ENCODE measurements at regions not wholly inside any gene's neighbourhood (a gene's known extent, or its start where the extent isn't known, plus 50 kb on each side); places are given as distances from the start of the nearest gene placed in this dataset.

DNA sequence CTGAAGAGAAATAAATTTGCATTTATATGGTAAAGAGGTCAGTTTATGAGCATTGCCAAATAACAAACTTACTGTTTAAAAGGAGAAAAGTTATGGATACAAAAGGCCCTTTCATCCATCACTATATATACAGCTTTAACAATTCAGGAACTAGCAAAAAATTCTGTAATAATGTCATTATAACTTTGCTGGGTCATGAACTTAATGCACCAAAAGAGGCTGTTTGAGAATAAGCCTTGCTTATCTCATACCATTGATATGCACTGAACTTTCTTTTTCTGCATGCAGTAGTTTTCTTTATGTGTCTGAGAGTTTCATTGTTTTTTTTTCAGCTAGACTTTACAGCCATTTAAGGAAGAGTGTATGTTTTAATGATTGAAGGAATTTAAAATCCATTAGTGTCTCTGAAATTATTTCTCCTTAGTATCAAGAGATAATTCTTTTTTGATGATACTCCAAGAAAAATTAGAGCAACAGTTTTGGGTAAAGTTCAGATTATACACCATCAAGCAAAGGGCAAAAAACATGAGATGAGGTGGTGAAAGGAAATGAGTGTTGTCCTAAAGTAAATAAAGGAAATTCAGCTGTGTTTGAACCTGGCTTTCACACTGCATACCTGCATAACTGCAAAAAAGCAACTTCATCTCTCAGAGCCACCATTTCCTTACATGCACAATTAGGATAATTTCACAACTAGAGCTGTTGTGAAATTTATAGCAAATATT is 188.2 kb upstream of the ANO3 start:
- Histone ChIP-seq H3K9me3 (replicated peaks) (no peaks in the 10 kb centered on the region), H3K27ac (no peak overlapping the region), H3K4me1 (replicated peaks) (no peaks in the 10 kb centered on the region), H3K36me3 (no peaks in the 10 kb centered on the region), H3K4me3 (no peak overlapping the region), H3K27me3 (replicated peaks) (no peaks in the 10 kb centered on the region)
- DNase-seq (ENCODE audit: low read depth in 1 of 2, low spot score in 2 of 2) = no peak

GRCh38 chr11:26144291-26144690 is 187.6 kb upstream of the ANO3 start:
- Histone ChIP-seq H3K4me1 (replicated peaks) (no peaks in the 10 kb centered on the region), H3K9me3 (replicated peaks) (no peaks in the 10 kb centered on the region), H3K27ac (no peak overlapping the region), H3K36me3 (no peaks in the 10 kb centered on the region), H3K27me3 (replicated peaks) (no peaks in the 10 kb centered on the region), H3K4me3 (no peak overlapping the region)
- DNase-seq (ENCODE audit: low read depth in 1 of 2, low spot score in 2 of 2) = no peak

DNA sequence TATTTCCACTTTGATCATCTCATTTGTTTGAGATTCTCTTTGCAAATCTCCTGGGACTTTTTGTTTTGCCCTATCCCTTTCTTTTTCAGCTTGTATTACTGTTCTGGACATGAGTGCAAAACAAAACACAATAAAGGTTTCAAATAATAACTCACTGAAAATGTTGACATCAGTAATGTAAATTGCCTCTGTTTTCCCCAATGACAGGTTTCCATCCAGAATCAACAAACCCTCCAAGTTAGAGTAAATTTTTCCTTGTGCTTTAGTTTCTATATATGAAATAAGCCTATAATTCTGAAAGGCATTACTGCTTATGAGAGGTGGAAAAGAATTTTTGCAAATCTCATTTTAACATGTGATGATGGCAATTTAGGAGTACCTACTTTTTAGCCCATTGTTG is 187.0 kb upstream of the ANO3 start:
- Histone ChIP-seq H3K9me3 (replicated peaks) (no peaks in the 10 kb centered on the region), H3K4me3 (no peak overlapping the region), H3K27me3 (replicated peaks) (no peaks in the 10 kb centered on the region), H3K27ac (no peak overlapping the region), H3K36me3 (no peaks in the 10 kb centered on the region), H3K4me1 (replicated peaks) (no peaks in the 10 kb centered on the region)
- no peak for DNase-seq (ENCODE audit: low read depth in 1 of 2, low spot score in 2 of 2)

DNA sequence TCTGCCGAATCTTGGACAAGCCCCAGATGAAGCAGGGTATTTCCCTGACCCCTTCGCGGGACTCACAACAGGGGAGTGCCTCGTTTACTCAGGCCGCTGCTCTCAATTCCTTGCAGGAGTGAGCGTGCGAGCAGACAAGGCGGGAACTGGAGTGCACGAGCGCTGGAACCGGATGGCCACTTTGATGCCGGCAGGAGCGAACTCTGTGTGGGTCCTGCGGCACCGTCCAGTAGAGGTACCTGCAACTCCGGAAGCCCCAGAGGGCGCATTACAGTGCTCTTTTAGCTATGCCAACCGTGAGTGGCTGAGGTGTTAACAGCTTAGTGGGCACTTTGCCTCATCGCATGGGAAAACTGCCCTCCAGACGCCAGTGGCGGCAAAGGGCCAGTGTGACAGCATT is 182.3 kb upstream of the ANO3 start:
- H3K27me3 ChIP-seq (replicated peaks) = no peaks in the 10 kb centered on the region
- H3K4me3 ChIP-seq = no peak overlapping the region
- no peaks in the 10 kb centered on the region for H3K9me3 ChIP-seq (replicated peaks)
- DNase-seq (ENCODE audit: low read depth in 1 of 2, low spot score in 2 of 2) = no peak
- H3K36me3 ChIP-seq = no peaks in the 10 kb centered on the region
- H3K4me1 ChIP-seq (replicated peaks) = no peaks in the 10 kb centered on the region
- H3K27ac ChIP-seq = no peak overlapping the region

GRCh38 chr11:26150031-26150430 is 181.9 kb upstream of the ANO3 start:
- H3K4me3 ChIP-seq = no peak overlapping the region
- no peaks in the 10 kb centered on the region for H3K4me1 ChIP-seq (replicated peaks)
- no peak for DNase-seq (ENCODE audit: low read depth in 1 of 2, low spot score in 2 of 2)
- H3K27ac ChIP-seq = no peak overlapping the region
- no peaks in the 10 kb centered on the region for H3K9me3 ChIP-seq (replicated peaks)
- H3K36me3 ChIP-seq = no peaks in the 10 kb centered on the region
- H3K27me3 ChIP-seq (replicated peaks) = no peaks in the 10 kb centered on the region

- Histone ChIP-seq H3K9me3 (replicated peaks) (no peaks in the 10 kb centered on the region), H3K36me3 (no peaks in the 10 kb centered on the region), H3K4me3 (no peak overlapping the region), H3K27me3 (replicated peaks) (no peaks in the 10 kb centered on the region), H3K4me1 (replicated peaks) (no peaks in the 10 kb centered on the region), H3K27ac (no peak overlapping the region)
- DNase-seq (ENCODE audit: low read depth in 1 of 2, low spot score in 2 of 2) = no peak
These were observed 173.7 kb upstream of the ANO3 start for GRCh38 chr11:26158251-26158650.

DNA sequence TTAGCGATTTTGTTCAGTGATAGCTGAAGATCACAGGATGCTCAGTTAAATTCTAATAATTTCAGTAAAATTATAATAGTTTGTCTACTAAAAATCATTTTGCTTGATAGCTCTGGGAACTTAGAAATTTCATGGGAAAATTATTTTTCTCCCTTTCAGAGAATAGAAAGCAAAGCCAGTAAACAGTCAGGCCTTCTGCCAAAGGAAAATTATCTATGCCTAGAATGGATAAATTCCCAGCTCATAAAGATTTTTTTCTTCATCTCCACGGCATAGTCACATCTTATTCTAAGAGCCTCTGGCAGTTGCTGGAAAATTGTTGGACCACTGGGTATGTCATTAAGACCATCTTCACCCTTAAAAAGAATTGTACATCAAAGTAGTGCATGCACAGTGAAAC is 169.6 kb upstream of the ANO3 start:
- Histone ChIP-seq H3K9me3 (replicated peaks) (no peaks in the 10 kb centered on the region), H3K27me3 (replicated peaks) (no peaks in the 10 kb centered on the region), H3K36me3 (no peaks in the 10 kb centered on the region), H3K27ac (no peak overlapping the region), H3K4me3 (no peak overlapping the region), H3K4me1 (replicated peaks) (no peaks in the 10 kb centered on the region)
- no peak for DNase-seq (ENCODE audit: low read depth in 1 of 2, low spot score in 2 of 2)

DNA sequence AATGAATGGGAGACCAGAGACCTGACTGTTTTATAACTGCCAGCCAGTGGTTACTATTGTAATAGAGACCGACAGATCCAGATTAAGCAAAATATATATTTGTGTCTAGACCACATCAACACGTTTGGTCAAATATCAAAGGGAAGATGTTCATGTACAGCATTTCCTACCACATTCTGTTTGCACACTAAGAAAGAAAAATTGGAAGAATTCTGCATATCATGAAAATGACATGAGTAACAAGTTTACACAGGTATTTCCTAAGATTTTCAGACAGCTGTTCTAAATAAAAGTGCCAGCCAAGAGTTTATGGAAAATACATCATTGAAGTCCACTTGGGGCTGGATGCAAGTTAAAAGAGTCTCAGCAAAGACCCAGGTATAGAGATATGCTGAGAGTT is 145.5 kb upstream of the ANO3 start:
- H3K9me3 ChIP-seq (replicated peaks) = no peaks in the 10 kb centered on the region
- no peak overlapping the region for H3K4me3 ChIP-seq
- no peak for DNase-seq (ENCODE audit: low read depth in 1 of 2, low spot score in 2 of 2)
- H3K4me1 ChIP-seq (replicated peaks) = no peaks in the 10 kb centered on the region
- no peak overlapping the region for H3K27ac ChIP-seq
- no peaks in the 10 kb centered on the region for H3K27me3 ChIP-seq (replicated peaks)
- no peaks in the 10 kb centered on the region for H3K36me3 ChIP-seq

DNA sequence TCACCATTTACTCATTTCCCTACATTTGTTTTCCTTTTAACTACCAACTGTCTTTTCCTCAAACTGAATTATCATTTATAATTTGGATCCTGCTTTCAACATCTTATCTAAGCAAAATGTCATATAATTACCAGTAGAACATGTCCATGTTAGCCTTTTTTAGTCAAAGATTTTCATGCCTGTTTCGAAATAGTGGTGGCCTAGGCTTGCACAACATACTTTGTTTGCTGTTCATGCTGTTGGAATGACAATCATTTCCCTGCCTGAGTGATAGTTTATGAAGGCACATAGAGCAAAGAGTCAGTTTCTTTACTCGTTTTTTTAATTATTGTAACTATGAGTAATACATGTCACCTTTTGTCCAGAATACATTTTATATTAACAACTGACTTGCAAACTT is 144.3 kb upstream of the ANO3 start:
- no peaks in the 10 kb centered on the region for H3K27me3 ChIP-seq (replicated peaks)
- H3K4me1 ChIP-seq (replicated peaks) = no peaks in the 10 kb centered on the region
- H3K36me3 ChIP-seq = no peaks in the 10 kb centered on the region
- no peak for DNase-seq (ENCODE audit: low read depth in 1 of 2, low spot score in 2 of 2)
- no peak overlapping the region for H3K27ac ChIP-seq
- no peak overlapping the region for H3K4me3 ChIP-seq
- H3K9me3 ChIP-seq (replicated peaks) = no peaks in the 10 kb centered on the region

DNA sequence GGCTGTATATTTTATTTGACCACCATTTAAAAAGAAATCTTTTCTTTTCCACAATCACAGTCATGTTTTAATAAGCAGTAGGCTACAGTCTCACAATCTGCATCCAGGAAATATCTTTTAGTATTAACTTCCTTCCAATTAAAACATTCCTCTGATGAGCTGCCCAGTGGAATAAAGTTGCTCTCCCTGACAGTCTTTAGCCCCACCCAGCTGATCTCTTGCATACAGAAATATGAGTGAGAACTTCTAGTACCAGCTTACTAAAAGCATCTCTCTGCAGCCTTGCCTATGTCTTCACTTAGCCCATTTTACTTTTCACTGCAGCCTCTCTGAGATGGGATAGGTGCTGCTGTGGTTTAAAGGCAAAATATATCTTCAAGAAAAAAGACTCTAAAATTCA is 143.4 kb upstream of the ANO3 start:
- Histone ChIP-seq H3K27ac (no peak overlapping the region), H3K27me3 (replicated peaks) (no peaks in the 10 kb centered on the region), H3K4me1 (replicated peaks) (no peaks in the 10 kb centered on the region), H3K9me3 (replicated peaks) (no peaks in the 10 kb centered on the region), H3K4me3 (no peak overlapping the region), H3K36me3 (no peaks in the 10 kb centered on the region)
- DNase-seq (ENCODE audit: low read depth in 1 of 2, low spot score in 2 of 2) = no peak

DNA sequence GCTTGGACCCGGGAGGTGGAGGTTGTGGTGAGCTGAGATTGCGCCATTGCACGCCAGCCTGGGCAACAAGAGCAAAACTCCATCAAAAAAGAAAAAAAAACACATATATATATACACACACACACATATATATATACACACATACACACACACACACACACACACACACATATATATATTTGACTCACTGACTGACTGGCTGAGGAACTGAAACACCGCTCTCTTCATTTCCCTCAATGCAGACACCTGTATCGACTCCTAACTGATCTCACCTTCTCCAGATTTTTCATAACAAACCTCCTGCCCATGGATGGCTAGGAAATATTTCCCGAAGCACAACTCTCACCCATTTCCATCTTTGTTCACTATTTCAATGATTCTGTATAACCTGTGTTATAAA is 140.7 kb upstream of the ANO3 start:
- H3K9me3 ChIP-seq (replicated peaks) = no peaks in the 10 kb centered on the region
- no peak overlapping the region for H3K27ac ChIP-seq
- no peaks in the 10 kb centered on the region for H3K4me1 ChIP-seq (replicated peaks)
- no peak overlapping the region for H3K4me3 ChIP-seq
- no peaks in the 10 kb centered on the region for H3K27me3 ChIP-seq (replicated peaks)
- H3K36me3 ChIP-seq = no peaks in the 10 kb centered on the region
- no peak for DNase-seq (ENCODE audit: low read depth in 1 of 2, low spot score in 2 of 2)

DNA sequence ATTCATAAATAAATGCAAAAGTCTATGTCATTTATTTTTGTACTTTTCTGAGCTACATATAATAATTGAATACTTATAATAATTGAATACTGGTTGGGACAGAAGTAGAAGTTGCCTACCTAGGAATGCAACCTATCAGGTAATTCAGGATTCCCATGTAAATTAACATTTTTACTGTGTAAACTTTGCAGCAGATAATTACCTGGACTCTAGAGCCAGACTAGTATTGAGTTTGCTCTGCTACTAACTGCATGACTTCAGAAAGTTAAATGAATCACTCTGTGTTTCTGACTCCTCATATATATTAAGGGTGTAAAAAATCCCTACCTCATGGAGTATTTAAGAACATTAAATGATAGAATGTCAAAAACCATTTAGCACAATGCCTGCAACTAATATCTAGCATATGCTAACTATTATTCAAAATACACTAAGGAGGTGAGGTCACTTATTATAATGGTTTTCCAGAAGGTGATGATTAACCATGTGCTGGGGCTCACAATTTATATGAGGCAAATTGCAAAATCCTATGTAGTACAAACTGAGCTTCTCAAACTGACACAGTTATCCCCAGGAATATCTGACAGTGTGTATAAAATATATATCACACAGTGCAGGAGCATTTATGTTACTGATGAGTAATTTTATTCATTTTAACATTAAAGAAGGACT is 138.1 kb upstream of the ANO3 start:
- no peak overlapping the region for H3K4me3 ChIP-seq
- H3K9me3 ChIP-seq (replicated peaks) = no peaks in the 10 kb centered on the region
- no peaks in the 10 kb centered on the region for H3K27me3 ChIP-seq (replicated peaks)
- H3K27ac ChIP-seq = no peak overlapping the region
- H3K4me1 ChIP-seq (replicated peaks) = no peaks in the 10 kb centered on the region
- DNase-seq (ENCODE audit: low read depth in 1 of 2, low spot score in 2 of 2) = no peak
- H3K36me3 ChIP-seq = no peaks in the 10 kb centered on the region

DNA sequence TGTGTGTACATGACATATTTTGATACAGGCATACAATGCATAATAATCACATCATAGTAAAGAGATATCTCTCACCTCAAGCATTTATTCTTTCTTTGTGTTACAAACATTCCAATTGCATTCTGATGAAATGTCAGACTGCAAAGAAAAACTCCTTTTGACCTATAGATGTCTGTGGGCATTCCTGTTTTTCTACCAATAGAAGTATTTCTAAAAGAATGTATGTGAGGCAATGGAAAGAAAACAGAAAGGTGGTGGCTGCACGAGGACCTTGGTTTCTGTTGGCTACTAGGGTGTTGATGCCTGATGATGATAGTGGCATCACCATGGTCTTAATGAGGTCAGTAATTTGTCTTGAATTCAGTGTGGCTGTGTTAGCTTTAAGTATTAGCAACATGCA is 137.0 kb upstream of the ANO3 start:
- H3K4me3 ChIP-seq = no peak overlapping the region
- no peaks in the 10 kb centered on the region for H3K36me3 ChIP-seq
- no peaks in the 10 kb centered on the region for H3K4me1 ChIP-seq (replicated peaks)
- DNase-seq (ENCODE audit: low read depth in 1 of 2, low spot score in 2 of 2) = no peak
- H3K27me3 ChIP-seq (replicated peaks) = no peaks in the 10 kb centered on the region
- no peaks in the 10 kb centered on the region for H3K9me3 ChIP-seq (replicated peaks)
- no peak overlapping the region for H3K27ac ChIP-seq

GRCh38 chr11:26198532-26199096 is 133.3 kb upstream of the ANO3 start:
- DNase-seq (ENCODE audit: low read depth in 1 of 2, low spot score in 2 of 2) = no peak
- Histone ChIP-seq H3K27me3 (replicated peaks) (no peaks in the 10 kb centered on the region), H3K9me3 (replicated peaks) (no peaks in the 10 kb centered on the region), H3K27ac (no peak overlapping the region), H3K4me3 (no peak overlapping the region), H3K36me3 (no peaks in the 10 kb centered on the region), H3K4me1 (replicated peaks) (no peaks in the 10 kb centered on the region)

All from SJSA1 (cell line).